Stimulated activated CD4-positive, alpha-beta T cell treated with anti-CD3 and anti-CD28 coated beads, Interleukin-12 subunit alpha, Interleukin-12 subunit beta, amount 100 ng/mL, for 48 hours (primary cell): ENCODE measurements at regions not wholly inside any gene's neighbourhood (a gene's known extent, or its start where the extent isn't known, plus 50 kb on each side); places are given as distances from the start of the nearest gene placed in this dataset.
"Not testable (repeated sequence)": the region's sequence is repeated elsewhere in the genome, so short reads cannot be mapped to it uniquely, and the experiment has no call there.

Experiments
- DNase-seq, 3 donors: peaks; one replicate each; pipeline ENCODE4 v3.0.0-alpha.2; 2020; ENCODE audit warnings: low read depth in 2 of 3, low spot score in 1 of 3

DNA sequence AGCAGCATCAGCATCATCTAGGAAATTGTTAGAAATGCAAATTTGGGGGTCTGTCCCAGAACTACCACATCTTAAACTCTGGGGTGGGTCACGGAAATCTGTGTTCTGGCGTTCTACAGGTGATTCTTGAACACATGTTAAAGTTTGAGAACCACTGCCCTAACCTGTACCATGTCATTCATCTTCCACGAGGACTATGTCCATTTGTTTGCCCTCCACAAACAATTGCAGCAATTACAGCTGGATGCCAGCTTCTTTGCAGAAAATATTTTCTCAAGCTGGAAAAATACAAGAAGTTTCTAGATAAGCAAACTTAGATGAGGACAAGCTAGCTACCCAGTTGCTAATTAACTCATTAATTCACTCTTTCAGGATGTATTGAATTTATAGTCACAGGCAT, 54.1 kb downstream of the MAFB start:
- no peak for DNase-seq

DNA sequence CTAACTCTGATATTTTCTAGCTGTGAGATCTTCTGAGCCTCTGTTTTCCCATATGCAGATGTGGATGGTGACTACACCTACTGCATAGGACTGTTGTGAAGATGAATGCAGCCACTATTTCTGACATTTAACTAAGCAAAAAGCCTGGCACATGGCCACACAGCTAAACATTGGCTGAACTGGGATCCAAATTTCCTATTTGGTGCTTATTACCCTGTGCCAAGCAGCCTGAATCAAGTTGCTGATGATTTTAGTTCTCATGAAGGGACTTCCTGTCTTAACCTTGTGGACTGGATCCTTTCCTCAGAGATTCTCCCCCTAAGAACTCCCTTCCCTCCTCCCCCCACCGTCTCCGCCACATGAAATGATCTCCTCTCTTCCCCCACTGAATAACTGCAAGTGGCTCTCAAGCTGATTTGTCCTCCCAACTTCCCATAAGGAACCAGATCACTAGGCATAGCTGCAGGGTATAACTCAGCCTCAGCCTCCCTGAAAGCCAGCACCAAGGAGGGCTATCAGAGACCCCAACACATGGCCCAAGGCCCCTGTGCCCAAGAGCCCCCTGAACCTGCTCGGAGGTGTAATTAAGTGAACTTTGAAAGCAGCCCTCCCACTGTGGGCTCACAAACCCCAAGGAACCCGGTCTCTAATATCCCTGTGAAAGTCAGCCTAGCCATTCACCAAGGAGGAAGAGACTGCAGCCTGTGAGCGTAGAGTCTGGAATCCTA, 55.7 kb downstream of the MAFB start:
- no peak for DNase-seq

DNA sequence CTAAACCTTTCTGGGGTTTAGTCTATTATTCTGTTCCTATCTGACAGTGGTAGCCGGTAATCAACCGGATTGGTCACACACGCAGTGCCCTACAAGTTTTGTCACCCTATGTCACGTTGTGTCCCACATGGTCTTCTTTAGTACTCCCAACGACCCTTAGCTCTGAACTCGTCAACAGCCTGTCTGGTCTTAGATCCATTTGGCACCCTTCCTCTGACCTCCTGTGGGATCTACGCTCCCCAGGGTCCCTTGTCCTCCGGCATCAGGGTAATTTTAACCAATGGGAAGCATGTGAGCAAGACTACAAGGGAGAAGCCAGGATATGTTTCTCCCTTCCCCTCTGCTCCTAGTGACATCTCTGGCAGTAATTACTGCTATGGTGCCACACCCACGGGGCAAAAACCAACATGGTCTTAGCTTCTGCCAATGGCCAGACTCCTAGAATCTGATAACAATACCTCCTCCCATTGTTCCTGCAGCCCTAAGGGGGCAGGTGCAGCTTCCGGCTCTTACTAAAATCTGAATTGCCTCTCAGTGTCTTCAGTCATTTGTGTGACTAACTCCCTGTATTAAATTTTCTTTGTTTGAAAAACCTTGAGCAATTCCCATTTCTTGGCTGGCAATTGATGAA, 56.6 kb downstream of the MAFB start:
- DNase-seq = no peak

DNA sequence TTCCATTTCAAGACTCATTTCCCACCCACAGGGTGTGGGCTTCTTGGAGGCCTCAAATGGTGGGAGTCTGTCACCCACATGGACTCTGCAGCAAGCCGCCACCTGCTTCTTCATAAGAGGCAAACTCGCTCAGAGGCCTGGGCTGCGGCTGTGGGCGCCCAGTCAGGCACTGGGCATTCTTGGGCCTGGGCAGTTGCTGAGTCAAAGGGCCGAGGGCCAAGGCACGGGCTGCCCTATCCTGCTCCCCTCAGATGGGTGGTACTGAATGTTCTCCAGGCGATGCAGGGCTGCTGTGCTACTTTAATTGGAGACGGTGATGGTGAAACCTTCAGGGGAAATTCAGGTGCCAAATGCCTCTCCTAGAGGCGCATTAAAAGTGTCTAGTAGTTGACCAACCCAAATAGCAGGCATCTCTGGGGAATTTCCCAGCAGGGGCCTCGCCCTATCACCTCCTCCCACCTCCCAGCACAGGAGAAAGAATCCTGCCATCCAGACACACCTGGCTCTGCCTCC, 57.9 kb downstream of the MAFB start:
- no peak for DNase-seq

DNA sequence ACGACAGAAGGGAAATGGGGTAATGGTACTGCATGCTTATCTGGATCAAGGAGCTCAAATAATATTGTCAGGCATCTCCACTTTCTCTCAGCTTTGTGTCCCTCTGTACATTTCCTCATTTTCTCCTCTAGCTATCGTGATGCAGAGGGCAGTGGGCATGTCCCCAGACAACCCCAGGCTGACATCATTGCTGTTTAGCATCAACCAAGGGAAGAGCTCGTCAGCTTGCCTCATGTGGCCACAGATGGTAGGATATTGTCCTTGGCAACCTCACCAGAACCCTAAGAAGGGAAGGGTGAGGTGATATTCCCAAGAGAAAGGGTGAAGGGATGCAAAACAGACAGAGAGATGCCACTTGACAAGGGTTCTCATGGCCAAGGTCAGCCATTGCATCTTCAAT, 58.3 kb downstream of the MAFB start:
- DNase-seq = no peak

DNA sequence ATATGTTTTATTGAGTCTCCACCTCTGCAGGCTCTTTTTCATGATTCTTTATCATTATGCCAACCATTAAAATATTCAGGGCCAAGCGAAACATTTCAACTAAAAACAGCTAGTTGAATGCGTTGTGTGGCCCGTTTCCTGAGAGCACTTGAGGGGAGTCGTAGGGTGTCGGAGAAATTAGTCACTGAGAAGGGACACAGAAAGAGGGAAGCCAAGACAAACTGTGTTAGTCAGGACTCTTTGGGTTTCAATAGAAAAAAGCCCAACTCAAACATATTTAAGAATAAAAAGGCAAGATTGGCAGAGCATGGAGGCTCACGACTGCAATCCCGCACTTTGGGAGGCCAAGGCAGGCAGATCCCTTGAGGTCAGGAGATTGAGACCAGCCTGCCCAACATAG, 58.9 kb downstream of the MAFB start:
- DNase-seq = no peak

DNA sequence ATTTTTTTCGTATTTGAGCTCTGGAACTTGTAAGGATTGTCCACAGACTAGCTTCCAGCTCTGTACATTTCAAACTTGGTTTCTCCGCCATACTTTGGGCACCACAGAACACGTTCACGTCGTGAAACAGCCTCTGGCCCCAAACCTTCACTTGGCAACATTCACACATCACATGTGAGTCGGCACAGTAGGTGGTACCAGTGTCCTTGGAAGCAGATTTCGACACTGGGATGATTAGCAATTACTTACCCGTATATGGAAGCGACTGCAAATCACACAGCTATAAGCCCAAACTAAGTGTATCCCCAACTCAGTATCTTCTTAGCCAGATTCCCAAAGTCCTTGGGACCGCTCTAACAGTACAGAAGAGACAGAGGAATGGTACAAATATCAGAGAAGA, 60.2 kb downstream of the MAFB start:
- no peak for DNase-seq

DNA sequence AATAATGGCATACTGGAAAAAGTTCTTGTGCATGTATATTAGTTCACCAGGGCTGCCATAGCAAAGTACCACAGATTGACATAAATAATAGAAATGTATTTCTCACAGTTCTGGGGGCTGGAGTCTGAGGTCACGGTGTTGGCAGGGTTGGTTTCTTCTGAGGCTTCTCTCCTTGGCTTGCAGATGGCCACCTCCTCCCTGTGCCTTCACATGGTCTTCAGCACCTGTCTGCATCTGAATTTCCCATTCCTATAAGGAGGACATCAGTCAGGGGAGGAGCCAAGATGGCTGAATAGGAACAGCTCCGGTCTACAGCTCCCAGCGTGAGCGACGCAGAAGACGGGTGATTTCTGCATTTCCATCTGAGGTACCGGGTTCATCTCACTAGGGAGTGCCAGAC, 70.0 kb downstream of the MAFB start:
- DNase-seq = not testable (repeated sequence)

DNA sequence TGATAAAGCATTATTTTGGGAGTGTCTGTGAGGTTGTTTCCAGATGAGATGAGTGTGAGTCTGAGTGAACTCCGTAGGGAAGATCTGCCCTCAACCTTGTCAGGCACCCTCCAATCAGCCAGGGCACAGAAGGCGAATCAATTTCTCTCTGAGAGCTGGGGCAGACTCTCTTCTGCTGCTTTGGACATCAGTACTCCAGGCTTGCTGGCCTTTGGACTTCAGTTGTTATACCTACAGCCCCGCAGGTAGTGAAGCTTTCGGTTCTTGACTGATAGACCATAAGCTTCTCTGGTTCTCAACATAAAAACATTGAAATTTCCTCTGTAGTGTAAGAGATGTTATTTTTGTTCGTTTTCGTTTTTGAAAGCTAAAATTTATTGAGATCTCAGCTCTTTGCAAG, 71.4 kb downstream of the MAFB start:
- no peak for DNase-seq

DNA sequence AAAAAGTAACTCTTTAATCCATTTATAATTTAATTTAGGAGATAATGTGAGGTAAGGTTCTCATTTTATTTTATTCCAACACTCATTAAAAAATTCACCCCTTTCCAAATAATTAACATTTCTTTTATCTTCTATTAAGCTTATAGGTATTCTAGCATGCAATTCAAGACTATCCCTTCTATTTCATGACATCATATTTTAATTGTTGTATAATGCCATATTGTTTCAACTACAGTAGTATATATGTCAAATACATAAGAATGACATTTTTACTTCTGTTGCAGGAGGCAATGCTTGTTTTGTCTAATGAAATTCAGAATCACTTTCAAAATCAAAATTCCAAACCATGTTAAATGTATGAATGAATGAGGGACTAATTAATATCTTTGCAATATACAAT, 76.2 kb downstream of the MAFB start:
- DNase-seq = no peak

DNA sequence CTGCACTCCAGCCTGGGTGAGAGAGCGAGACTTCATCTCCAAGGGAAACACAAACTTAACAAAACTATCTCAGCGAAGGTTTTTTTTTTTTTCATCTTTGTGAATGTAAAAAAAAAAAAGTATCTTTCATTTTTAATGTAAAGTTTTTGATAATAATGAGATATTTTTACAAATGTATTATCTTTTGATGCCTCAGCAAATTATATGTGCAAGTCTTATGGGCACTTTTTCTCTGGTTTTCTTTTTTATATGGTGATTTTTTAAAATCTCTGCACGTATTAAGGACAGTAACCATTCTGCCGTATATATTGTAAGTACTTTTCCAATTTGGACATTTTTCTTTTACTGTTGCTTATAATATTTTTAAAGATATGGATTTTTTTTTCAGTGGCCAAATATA, 76.8 kb downstream of the MAFB start:
- no peak for DNase-seq

DNA sequence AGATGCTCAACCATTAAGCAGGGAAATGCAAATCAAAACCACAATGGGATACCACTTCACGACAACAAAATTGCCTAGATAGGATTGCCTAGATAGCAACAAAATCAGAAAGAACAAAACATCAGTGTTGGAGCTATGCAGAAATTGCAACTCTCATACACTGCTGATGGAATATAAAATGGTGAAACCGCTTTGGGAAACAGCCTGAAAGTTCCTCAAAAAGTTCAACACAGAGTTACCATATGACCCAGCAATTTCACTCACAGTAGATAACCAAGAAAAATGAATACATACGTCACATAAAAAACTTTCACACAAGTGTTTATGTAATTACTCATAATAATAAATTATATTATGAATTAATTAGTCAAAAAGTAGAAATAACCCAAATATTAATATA, 78.3 kb downstream of the MAFB start:
- no peak for DNase-seq

DNA sequence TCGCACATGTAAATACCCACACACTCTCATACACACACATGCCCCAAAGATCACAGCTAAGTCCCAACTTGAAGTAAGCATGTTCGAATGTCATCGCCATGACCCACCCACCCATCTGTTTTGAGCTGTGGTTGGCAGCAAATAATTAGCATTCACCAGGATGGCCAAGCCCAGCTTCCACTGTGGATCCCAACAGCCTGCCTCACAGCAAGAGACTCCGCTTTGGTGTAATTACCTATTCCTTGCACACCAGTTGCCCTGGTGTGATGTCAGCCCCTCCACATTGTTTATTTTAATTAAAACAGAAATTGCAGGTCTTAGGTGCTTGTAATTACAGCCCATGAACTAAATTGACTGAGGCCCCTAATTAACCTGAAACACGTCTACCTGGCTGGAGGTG, 81.1 kb downstream of the MAFB start:
- DNase-seq = no peak

DNA sequence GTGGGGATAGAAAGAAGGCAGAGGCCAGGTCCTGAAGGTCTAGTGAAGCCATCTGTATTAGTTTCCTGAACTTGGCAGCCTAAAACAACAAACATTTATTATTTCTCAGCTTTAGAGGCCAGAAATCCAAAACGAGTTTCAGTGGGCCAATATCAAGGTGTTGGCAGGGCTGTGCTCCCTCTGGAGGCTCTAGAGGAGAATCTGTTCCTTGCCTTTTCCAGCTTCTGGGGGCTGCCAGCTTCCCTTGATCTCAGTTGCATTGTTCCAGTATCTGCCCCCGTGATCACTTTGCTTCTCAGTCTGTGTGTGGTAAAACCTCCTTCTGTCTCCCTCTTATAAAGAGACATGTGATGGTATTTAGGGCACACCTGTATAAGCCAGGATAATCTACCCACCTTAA, 82.4 kb downstream of the MAFB start:
- DNase-seq = no peak

DNA sequence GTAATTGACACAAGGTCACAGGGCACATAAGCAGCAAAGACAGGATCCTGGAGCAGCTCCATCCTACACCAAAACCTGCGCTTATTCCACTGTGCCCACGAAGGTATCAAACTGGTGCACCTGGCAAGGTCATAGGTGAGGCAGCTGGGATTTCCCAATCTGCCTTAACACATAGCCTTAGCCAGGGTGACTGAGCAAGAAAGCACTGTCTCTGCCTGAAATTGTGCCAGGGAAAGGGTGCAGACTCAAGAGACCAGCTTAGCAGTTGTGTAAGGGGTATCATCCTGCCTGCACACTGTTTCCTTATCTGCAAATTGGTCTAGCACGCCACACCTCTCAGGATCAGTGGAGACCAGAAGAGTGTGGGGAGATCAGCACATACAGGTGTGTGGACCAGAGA, 82.8 kb downstream of the MAFB start:
- DNase-seq = no peak

DNA sequence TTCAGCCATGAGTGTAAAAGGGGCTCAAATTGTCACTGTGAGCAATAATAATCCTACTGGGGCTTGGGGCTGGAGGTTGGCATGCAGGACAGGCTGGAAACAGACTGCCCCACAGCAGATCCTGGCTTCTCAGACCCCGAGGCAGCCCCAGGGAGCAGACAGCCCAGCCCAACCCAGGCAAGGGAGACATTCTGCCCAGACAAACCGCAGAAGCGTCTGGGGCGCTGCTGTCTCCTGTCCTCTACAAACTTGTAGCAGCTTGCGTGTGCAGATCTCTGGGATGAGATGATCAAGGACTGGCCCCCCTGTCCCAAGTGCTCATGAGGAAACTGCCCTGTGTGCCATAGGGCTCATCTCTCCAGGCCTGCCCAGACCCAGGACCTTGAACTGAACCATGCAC, 84.6 kb downstream of the MAFB start:
- DNase-seq = no peak

DNA sequence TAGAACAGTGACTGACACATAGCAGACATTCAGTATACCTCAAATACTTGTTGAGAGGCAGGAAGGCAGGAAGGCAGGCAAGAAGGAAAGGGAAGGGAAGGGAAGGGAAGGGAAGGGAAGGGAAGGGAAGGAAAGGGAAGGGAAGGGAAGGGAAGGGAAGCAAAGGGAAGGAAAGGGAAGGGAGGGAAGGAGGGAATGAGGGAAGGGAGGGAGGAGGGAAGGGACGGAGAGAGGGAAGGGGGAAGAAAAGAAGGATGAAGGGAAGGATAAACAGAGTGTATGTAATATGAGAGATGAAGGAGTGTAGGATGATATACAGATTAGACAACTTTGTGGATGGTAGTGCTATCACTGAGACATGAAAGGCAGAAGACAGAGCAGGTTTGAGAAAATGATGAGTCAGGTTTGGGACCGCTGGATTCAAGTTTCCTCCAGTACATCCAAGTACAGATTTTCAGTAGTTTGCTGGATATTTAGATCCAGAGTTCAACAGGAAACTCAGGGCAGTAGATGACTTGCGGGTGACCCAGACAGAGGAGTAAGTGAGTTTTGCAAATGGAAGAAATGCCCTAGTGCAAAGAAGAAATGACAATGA, 85.9 kb downstream of the MAFB start:
- DNase-seq = no peak

DNA sequence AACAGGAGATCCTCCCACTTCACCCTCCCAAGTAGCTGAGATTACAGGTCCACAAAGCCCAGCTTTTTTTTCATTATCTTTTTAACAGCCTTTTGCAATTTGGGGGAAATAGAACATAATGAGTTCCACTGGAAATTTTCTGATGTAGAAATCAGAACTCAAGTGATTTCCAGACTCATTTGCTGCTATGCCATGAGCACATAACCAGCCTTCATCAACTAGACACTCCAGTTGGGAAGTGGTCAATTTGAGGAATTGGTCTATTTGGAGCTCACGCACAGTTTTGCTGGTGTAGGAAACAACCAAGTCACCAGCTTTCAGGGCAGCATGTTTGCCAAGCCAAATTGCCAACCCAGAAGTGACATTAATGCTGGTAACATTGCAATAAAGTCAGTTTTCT, 86.7 kb downstream of the MAFB start:
- no peak for DNase-seq

DNA sequence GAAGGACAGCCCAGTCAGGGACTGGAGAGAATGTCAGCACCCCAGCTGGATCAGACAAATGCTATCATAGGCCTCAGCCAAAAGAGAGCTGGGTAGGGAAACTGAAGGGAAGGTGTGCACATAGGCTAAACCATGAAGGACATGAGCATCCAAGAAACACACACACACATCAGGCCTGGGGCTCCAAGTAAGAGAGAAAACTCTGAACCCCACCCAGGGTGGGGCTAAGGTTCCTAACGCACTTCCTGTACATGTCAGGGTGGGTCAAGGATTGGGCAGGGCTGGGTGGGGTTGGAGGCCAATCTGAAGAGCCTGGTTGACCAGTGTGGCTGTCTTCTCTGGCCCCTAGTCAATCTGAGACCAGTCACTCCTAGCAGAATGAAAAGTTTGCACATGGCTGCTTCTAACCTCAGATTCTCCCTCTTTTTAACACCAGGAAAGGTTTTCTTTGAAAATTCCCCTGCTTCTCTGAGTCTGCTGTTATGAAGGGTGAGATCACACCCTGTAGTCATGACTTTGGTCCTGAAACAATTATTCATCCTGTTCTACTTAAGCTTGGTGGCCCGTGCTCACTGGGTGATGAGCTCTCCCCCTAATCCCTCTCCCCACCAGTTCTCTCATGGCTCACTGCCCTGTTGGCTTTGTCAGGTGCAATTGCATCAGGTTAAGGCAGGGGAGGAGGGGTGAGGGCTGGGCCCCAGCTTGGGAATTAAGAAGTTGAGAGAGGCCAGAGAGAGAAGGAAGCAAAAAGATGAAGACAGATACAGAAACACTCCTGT, 88.4 kb downstream of the MAFB start:
- DNase-seq = no peak

DNA sequence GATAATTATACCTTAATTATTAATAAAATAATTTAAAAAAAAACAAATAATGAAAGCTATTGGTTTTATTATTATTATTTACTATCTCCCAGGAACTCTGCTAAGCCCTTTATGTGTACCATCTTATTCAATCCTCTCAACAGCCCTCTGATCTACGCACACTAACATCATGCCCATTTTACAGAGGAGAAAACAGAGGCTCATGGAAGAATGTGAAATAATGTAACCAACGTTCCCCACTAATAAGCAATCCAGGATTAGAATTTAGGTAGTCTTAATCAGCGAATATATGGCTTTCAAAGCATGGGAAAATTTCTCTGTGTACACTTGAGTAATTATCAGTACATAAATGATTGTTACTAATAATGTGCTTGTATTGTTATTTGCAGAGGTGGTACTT, 89.0 kb downstream of the MAFB start:
- DNase-seq = no peak

DNA sequence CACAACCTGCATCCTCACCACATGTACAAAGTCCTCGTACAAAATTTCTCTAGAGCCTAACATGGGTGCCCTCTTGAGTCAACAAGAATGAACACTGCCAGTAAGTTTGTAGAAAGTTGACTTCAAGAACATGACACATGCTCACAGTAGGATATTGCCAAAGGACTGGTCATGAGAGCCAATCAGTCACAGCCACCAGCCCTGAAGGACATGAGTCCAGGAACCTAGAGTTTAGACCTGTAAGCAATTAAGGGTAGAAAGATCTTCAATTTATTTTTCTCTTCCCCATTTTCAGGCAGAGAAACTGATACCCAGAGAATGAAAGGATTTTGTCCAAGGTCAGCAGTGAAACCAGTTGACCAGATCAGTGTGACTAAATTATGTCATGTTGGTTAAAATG, 96.1 kb downstream of the MAFB start:
- DNase-seq = no peak

DNA sequence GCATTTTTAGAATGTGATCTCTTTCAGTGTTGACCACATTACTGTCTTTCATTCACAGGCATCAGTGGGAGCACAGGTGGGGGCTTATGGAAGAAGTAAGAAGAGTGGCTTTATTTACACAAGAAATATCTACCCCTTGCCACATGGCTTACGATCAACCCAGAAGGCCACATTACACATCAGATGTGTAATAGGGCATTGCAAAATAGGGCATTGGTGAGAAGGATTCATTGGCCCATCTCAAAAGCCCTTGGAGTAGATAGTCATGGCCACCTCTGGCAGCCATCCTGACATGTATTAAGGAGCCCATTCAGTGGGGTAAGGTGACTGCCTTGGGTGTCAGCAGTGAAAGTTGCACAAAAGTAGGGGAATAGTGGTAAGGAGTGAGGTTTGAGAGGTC, 97.5 kb downstream of the MAFB start:
- DNase-seq = no peak
